ENCODE measurements at regions not wholly inside any gene's neighbourhood (a gene's known extent, or its start where the extent isn't known, plus 50 kb on each side); places are given as distances from the start of the nearest gene placed in this dataset.
"Not testable (repeated sequence)": the region's sequence is repeated elsewhere in the genome, so short reads cannot be mapped to it uniquely, and the experiment has no call there.

DNA sequence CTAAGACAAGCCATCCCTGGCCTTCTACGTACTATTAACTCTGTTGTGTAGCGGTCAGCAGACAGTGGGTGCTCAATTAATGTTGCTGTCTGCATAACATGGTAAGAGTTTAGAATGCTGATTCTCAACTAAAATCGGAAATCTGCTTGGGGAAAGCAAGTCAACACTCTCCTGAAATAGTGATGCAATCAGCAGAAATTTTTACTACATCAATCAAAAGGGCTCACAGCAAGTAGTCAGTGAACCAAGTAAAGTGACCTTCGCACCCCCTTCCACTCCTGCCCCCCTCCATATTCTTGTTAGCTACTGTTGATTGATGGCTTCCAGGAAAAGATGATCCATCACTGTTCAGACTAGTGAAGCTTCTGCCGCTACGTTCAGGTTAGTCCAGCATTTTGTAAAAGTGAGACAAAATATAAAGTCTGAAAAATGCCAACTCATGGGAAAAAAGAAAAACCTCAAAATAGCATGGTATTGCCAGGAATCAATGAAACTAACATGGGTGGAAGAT is 247.9 kb downstream of the HNRNPD start:
- Histone ChIP-seq H3K27ac (replicated peaks) (no peak overlapping the region), H3K4me1 (no peaks in the 10 kb centered on the region), H3K4me3 (no peak overlapping the region), H3K36me3 (no peaks in the 10 kb centered on the region), H3K9me3 (replicated peaks) (no peaks in the 10 kb centered on the region), H3K27me3 (ENCODE audit: low read depth) (no peaks in the 10 kb centered on the region)
- intact Hi-C loops (cut with micrococcal nuclease) = no loop called here
- DNase-seq = no peak
- TF ChIP-seq, protein P1, sequence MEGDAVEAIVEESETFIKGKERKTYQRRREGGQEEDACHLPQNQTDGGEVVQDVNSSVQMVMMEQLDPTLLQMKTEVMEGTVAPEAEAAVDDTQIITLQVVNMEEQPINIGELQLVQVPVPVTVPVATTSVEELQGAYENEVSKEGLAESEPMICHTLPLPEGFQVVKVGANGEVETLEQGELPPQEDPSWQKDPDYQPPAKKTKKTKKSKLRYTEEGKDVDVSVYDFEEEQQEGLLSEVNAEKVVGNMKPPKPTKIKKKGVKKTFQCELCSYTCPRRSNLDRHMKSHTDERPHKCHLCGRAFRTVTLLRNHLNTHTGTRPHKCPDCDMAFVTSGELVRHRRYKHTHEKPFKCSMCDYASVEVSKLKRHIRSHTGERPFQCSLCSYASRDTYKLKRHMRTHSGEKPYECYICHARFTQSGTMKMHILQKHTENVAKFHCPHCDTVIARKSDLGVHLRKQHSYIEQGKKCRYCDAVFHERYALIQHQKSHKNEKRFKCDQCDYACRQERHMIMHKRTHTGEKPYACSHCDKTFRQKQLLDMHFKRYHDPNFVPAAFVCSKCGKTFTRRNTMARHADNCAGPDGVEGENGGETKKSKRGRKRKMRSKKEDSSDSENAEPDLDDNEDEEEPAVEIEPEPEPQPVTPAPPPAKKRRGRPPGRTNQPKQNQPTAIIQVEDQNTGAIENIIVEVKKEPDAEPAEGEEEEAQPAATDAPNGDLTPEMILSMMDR (IDR thresholded peaks at IDR 0.05; ENCODE audit: borderline replicate concordance) = no peak

- TF ChIP-seq, protein P1 (IDR thresholded peaks at IDR 0.05; ENCODE audit: borderline replicate concordance) = no peak
- Histone ChIP-seq H3K9me3 (replicated peaks) (no peaks in the 10 kb centered on the region), H3K4me3 (no peak overlapping the region), H3K27me3 (ENCODE audit: low read depth) (no peaks in the 10 kb centered on the region), H3K36me3 (no peaks in the 10 kb centered on the region), H3K4me1 (no peaks in the 10 kb centered on the region), H3K27ac (replicated peaks) (no peak overlapping the region)
- DNase-seq = no peak
- intact Hi-C loops (cut with micrococcal nuclease) = no loop called here
Observed at GRCh38 chr4:82124932-82125786, 248.6 kb downstream of the HNRNPD start.

GRCh38 chr4:82124365-82124764 is 249.4 kb downstream of the HNRNPD start:
- Histone ChIP-seq H3K27me3 (ENCODE audit: low read depth) (no peaks in the 10 kb centered on the region), H3K27ac (replicated peaks) (no peak overlapping the region), H3K9me3 (replicated peaks) (no peaks in the 10 kb centered on the region), H3K36me3 (no peaks in the 10 kb centered on the region), H3K4me1 (no peaks in the 10 kb centered on the region), H3K4me3 (no peak overlapping the region)
- no peak for DNase-seq
- TF ChIP-seq, protein P1 (IDR thresholded peaks at IDR 0.05; ENCODE audit: borderline replicate concordance) = no peak
- intact Hi-C loops (cut with micrococcal nuclease) = no loop called here

DNA sequence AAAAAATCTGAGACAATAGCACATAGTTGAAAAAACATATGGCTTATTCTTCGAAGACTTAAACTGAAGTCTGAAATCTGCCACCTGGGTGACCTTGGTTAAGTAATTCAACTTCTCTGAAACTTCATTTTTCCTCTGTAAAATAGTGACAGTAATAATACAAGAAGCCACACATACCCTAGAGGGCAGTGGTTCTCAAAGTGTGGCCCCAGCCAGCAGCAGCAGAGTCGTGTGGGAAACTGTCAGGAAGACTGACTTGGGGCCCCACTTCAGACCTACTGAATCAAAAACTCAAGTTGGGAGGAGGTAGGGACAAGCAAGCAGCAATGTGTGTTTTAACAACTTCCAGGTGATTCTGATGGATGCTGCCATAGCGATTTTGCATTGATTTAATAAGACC is 249.9 kb downstream of the HNRNPD start:
- no peaks in the 10 kb centered on the region for H3K9me3 ChIP-seq (replicated peaks)
- DNase-seq = no peak
- no peaks in the 10 kb centered on the region for H3K36me3 ChIP-seq
- intact Hi-C loops (cut with micrococcal nuclease) = no loop called here
- no peak overlapping the region for H3K27ac ChIP-seq (replicated peaks)
- H3K4me3 ChIP-seq = no peak overlapping the region
- H3K4me1 ChIP-seq = no peaks in the 10 kb centered on the region
- TF ChIP-seq, protein P1 (IDR thresholded peaks at IDR 0.05; ENCODE audit: borderline replicate concordance) = no peak
- no peaks in the 10 kb centered on the region for H3K27me3 ChIP-seq (ENCODE audit: low read depth)

- DNase-seq; H3K27ac ChIP-seq (replicated peaks); intact Hi-C loops (cut with micrococcal nuclease); H3K4me1 ChIP-seq; H3K27me3 ChIP-seq (ENCODE audit: low read depth); H3K4me3 ChIP-seq; H3K36me3 ChIP-seq; H3K9me3 ChIP-seq (replicated peaks): not testable (repeated sequence)
Observed at GRCh38 chr4:82115183-82115582, 258.6 kb downstream of the HNRNPD start.

DNA sequence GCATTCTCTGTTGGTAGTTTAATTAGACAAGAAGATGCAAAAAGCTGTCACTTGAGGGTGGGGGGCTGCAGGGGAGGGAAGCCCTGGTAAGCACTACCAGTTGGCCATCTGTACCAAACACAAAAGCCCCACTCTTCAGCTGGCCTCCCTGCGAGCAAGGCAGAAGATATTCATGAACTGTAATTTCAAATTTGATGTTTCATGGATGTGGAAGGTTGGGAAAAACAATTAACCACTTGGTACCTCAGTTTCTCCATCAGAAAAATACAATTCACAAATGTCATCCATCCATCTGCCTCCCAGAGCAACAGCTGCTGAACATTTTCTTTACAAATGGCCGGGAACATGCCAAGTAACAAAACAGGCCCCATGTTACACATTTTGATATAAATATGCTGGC is 265.3 kb downstream of the HNRNPD start:
- DNase-seq = no peak
- Histone ChIP-seq H3K4me1 (no peaks in the 10 kb centered on the region), H3K27ac (replicated peaks) (no peak overlapping the region), H3K4me3 (no peak overlapping the region), H3K9me3 (replicated peaks) (peaks cover 1% of the 10 kb centered on the region), H3K36me3 (no peaks in the 10 kb centered on the region), H3K27me3 (ENCODE audit: low read depth) (no peaks in the 10 kb centered on the region)
- intact Hi-C loops (cut with micrococcal nuclease) = no loop called here
- TF ChIP-seq, protein P1 (IDR thresholded peaks at IDR 0.05; ENCODE audit: borderline replicate concordance) = no peak
